K562 (cell line): ENCODE measurements at regions not wholly inside any gene's neighbourhood (a gene's known extent, or its start where the extent isn't known, plus 50 kb on each side); places are given as distances from the start of the nearest gene placed in this dataset.
A peak's percentile ranks its signal among the peaks of the same experiment; 100 is the strongest.

Source experiments
- CCNT2 ChIP-seq: IDR thresholded peaks from 2 replicates; pipeline ENCODE4 v1.6.1; 2011; ENCODE audit warnings: borderline replicate concordance, low read depth, mild to moderate bottlenecking, moderate library complexity, mixed read lengths, low read length; ENCODE audit not compliant: insufficient read length; ENCODE audit errors: extremely low read depth
- CHD7 ChIP-seq: fragments of 200-600 bp; sonication (generic); IDR thresholded peaks from one replicate; pipeline ENCODE4 v1.6.1; 2012; ENCODE audit warnings: mild to moderate bottlenecking, low read depth, low read length, inconsistent platforms
- GABPA ChIP-seq: fragments of 200-800 bp; sonication (Bioruptor generic); conservative IDR thresholded peaks from 2 replicates; pipeline ENCODE4 v1.6.1; 2016; ENCODE audit warnings: low read depth, missing genetic modification characterization, missing compliant biosample characterization
- LARP7 ChIP-seq: fragments of 450-650 bp; IDR thresholded peaks from 2 replicates; pipeline ENCODE4 v1.6.1; 2016
- NR3C1 ChIP-seq: sonication (generic); formaldehyde crosslinking; IDR thresholded peaks from 2 replicates; pipeline ENCODE4 v1.8.1; 2022; ENCODE audit warnings: missing genetic modification reagents
- PPARD ChIP-seq: fragments of 250-450 bp; sonication (Bioruptor Pico); IDR thresholded peaks from 2 replicates; pipeline ENCODE4 v1.8.0; 2022; ENCODE audit warnings: inconsistent platforms, mild to moderate bottlenecking, moderate library complexity
- ZC3H8 ChIP-seq: fragments of 450-650 bp; IDR thresholded peaks from 2 replicates; pipeline ENCODE4 v1.6.1; 2017
- ZNF253 ChIP-seq: fragments of 250-450 bp; sonication (Bioruptor Pico); conservative IDR thresholded peaks from 2 replicates; pipeline ENCODE4 v1.6.1; 2021; ENCODE audit warnings: mild to moderate bottlenecking
- ZNF3 ChIP-seq: fragments of 250-450 bp; sonication (Bioruptor Pico); IDR thresholded peaks from 2 replicates; pipeline ENCODE4 v1.5.0; 2021; ENCODE audit warnings: mild to moderate bottlenecking, moderate library complexity
- ZNF395 ChIP-seq: fragments of 200-800 bp; sonication (Bioruptor generic); IDR thresholded peaks from 2 replicates; pipeline ENCODE4 v1.6.1; 2017; ENCODE audit warnings: missing genetic modification characterization, missing compliant biosample characterization
- ZNF699 ChIP-seq: fragments of 250-450 bp; sonication (Bioruptor Pico); IDR thresholded peaks from 2 replicates; pipeline ENCODE4 v1.8.0; 2021; ENCODE audit warnings: mild to moderate bottlenecking, moderate library complexity; ENCODE audit not compliant: insufficient replicate concordance

- TF ChIP-seq PPARD (CRISPR knock-in tag) (no peak), CCNT2 (peak; percentile 86), LARP7 (no peak), NR3C1 (CRISPR knock-in tag) (no peak), ZNF395 (no peak), ZNF699 (CRISPR knock-in tag) (no peak), CHD7 (no peak), GABPA (no peak; the same call in 1 of the 2 replicates), ZNF253 (CRISPR knock-in tag) (no peak), ZC3H8 (no peak), ZNF3 (CRISPR knock-in tag) (no peak)
Measured at GRCh38 chr2:58731488-58731869, 490.4 kb upstream of the FANCL start (continued).
